A549 (cell line): ENCODE measurements at regions not wholly inside any gene's neighbourhood (a gene's known extent, or its start where the extent isn't known, plus 50 kb on each side); places are given as distances from the start of the nearest gene placed in this dataset.

Experiments
- ATAC-seq, 2 experiments: fragments of 200-7000 bp in 1 of 2; fragments of >200 bp in 1 of 2; cut with Nextera tagmentation in 1 of 2; cut with Tn5 transposase in 1 of 2; 3 replicates each; pipeline versions ENCODE4 v1.8.0 to v1.9.1; 2018 to 2020; ENCODE audit warnings: mild to moderate bottlenecking in 1 of 2, moderate library complexity in 1 of 2
- CTCF ChIA-PET: fragments of 300-600 bp; sonication (Branson Sonifier 250); formaldehyde crosslinking; extraction: SDS; loops from one replicate; lab custom pipeline; 2021; ENCODE audit warnings: antibody characterized with exemption, inconsistent platforms; lab: Yijun Ruan, JAX
- POLR2A ChIA-PET: fragments of 350-600 bp; formaldehyde crosslinking; extraction: SDS; loops from one replicate; lab custom pipeline; 2021; ENCODE audit warnings: antibody characterized with exemption, inconsistent platforms; lab: Yijun Ruan, JAX
- DNase-seq, 2 experiments: peaks; one replicate each; pipeline versions ENCODE4 v3.0.0 to v3.0.0-alpha.2; 2011 to 2016; ENCODE audit warnings: low read depth in 1 of 2, low spot score in 1 of 2
- FAIRE-seq: peaks from 2 replicates; lab custom pipeline; 2011; peaks lifted over from hg19 to GRCh38; lab: Jason Lieb, UNC
- H3K27ac ChIP-seq, 2 experiments: fragments of >200 bp; sonication (Bioruptor Twin); formaldehyde crosslinking; 3 replicates each; pipeline ENCODE4 v1.5.1; 2016 to 2017
- H3K4me1 ChIP-seq: fragments of >200 bp; sonication (Bioruptor Twin); formaldehyde crosslinking; 3 replicates; pipeline ENCODE4 v1.6.1; 2016
- H3K4me2 ChIP-seq: fragments of >200 bp; sonication (Bioruptor Twin); formaldehyde crosslinking; 3 replicates; pipeline ENCODE4 v1.6.1; 2016
- H3K4me3 ChIP-seq: fragments of >200 bp; sonication (Bioruptor Twin); formaldehyde crosslinking; 3 replicates; pipeline ENCODE4 v1.5.1; 2016
- H3K9me3 ChIP-seq: fragments of >200 bp; sonication (Bioruptor Twin); formaldehyde crosslinking; 3 replicates; pipeline ENCODE4 v1.6.1; 2016
- ATOH8 ChIP-seq: fragments of 250-450 bp; sonication (Bioruptor Pico); IDR thresholded peaks from 2 replicates; pipeline ENCODE4 v1.5.0; 2020; ENCODE audit warnings: low read depth, mild to moderate bottlenecking, moderate library complexity
- BCL3 ChIP-seq: fragments of >200 bp; sonication (Bioruptor Twin); formaldehyde crosslinking; IDR thresholded peaks from 3 replicates; pipeline ENCODE4 v1.6.1; 2016
- CBX8 ChIP-seq: fragments of 200-600 bp; sonication (generic); IDR thresholded peaks from 2 replicates; pipeline ENCODE4 v1.6.1; 2016
- CHD2 ChIP-seq: fragments of 150-350 bp; IDR thresholded peaks from 2 replicates; pipeline ENCODE4 v1.6.1; 2014; ENCODE audit warnings: low read length; ENCODE audit not compliant: partially characterized antibody
- E2F6 ChIP-seq: IDR thresholded peaks from 2 replicates; pipeline ENCODE4 v1.6.1; 2012; ENCODE audit warnings: low read depth, borderline replicate concordance
- EHF ChIP-seq: fragments of 250-450 bp; sonication (Bioruptor Pico); IDR thresholded peaks from 2 replicates; pipeline ENCODE4 v1.5.0; 2020; ENCODE audit warnings: mild to moderate bottlenecking
- EHMT2 ChIP-seq: fragments of 200-600 bp; sonication (generic); IDR thresholded peaks from 2 replicates; pipeline ENCODE4 v1.6.1; 2016; ENCODE audit warnings: antibody characterized with exemption, low read depth, mild to moderate bottlenecking, moderate library complexity
- ESRRA ChIP-seq: fragments of 150-350 bp; IDR thresholded peaks from 2 replicates; pipeline ENCODE4 v1.6.1; 2014; ENCODE audit warnings: mild to moderate bottlenecking, low read length, borderline replicate concordance
- FOXS1 ChIP-seq: fragments of 250-450 bp; sonication (Bioruptor Pico); IDR thresholded peaks from 2 replicates; pipeline ENCODE4 v1.5.0; 2020; ENCODE audit warnings: mild to moderate bottlenecking, moderate library complexity
- HDAC2 ChIP-seq: fragments of 200-600 bp; sonication (generic); IDR thresholded peaks from 2 replicates; pipeline ENCODE4 v1.6.1; 2016
- HEYL ChIP-seq: fragments of 250-450 bp; sonication (Bioruptor Pico); IDR thresholded peaks from 2 replicates; pipeline ENCODE4 v1.8.0; 2021; ENCODE audit warnings: mild to moderate bottlenecking, moderate library complexity
- HOXA7 ChIP-seq: fragments of 250-450 bp; sonication (Bioruptor Pico); IDR thresholded peaks from 2 replicates; pipeline ENCODE4 v1.5.0; 2020; ENCODE audit warnings: mild to moderate bottlenecking, moderate library complexity
- HOXB13 ChIP-seq: fragments of 250-450 bp; sonication (Bioruptor Pico); IDR thresholded peaks from 2 replicates; pipeline ENCODE4 v1.5.0; 2020; ENCODE audit warnings: low read depth, mild to moderate bottlenecking, moderate library complexity
- JUNB ChIP-seq: fragments of >200 bp; sonication (Bioruptor Twin); formaldehyde crosslinking; IDR thresholded peaks from 2 replicates; pipeline ENCODE4 v1.6.1; 2016
- KDM1A ChIP-seq: fragments of 200-600 bp; sonication (generic); IDR thresholded peaks from 2 replicates; pipeline ENCODE4 v1.6.1; 2016; ENCODE audit warnings: low read depth, mild to moderate bottlenecking
- MAFK ChIP-seq: fragments of 450-650 bp; IDR thresholded peaks from 2 replicates; pipeline ENCODE4 v1.6.1; 2014; ENCODE audit not compliant: partially characterized antibody
- MAX ChIP-seq: IDR thresholded peaks from 2 replicates; pipeline ENCODE4 v1.6.1; 2012
- MAZ ChIP-seq: fragments of 150-350 bp; IDR thresholded peaks from 2 replicates; pipeline ENCODE4 v1.6.1; 2014; ENCODE audit warnings: antibody characterized with exemption, low read depth, low read length, borderline replicate concordance
- NFE2L2 ChIP-seq: fragments of 150-350 bp; conservative IDR thresholded peaks from 2 replicates; pipeline ENCODE4 v1.6.1; 2014; ENCODE audit warnings: low read length
- NPAS2 ChIP-seq: fragments of 250-450 bp; sonication (Bioruptor Pico); IDR thresholded peaks from 2 replicates; pipeline ENCODE4 v1.8.0; 2022; ENCODE audit warnings: mild to moderate bottlenecking, moderate library complexity, borderline replicate concordance
- PBX3 ChIP-seq: IDR thresholded peaks from 2 replicates; pipeline ENCODE4 v1.6.1; 2012
- POLR2A ChIP-seq: IDR thresholded peaks from 2 replicates; pipeline ENCODE4 v1.6.1; 2012; ENCODE audit warnings: mild to moderate bottlenecking, low read length
- POLR2AphosphoS2 ChIP-seq: conservative IDR thresholded peaks from 2 replicates; pipeline ENCODE4 v1.6.1; 2012; ENCODE audit warnings: low read length, improper control_type of control experiment, inconsistent platforms
- SREBF2 ChIP-seq: fragments of 450-650 bp; IDR thresholded peaks from 2 replicates; pipeline ENCODE4 v1.6.1; 2014; ENCODE audit warnings: mild to moderate bottlenecking, moderate library complexity
- TFCP2L1 ChIP-seq: fragments of 250-450 bp; sonication (Bioruptor Pico); IDR thresholded peaks from 2 replicates; pipeline ENCODE4 v1.5.0; 2021; ENCODE audit warnings: mild to moderate bottlenecking
- TP53 ChIP-seq: fragments of 250-450 bp; sonication (Bioruptor Pico); IDR thresholded peaks from 2 replicates; pipeline ENCODE4 v1.5.0; 2021; ENCODE audit warnings: mild to moderate bottlenecking, moderate library complexity
- ZNF302 ChIP-seq: fragments of 250-450 bp; sonication (Bioruptor Pico); IDR thresholded peaks from 2 replicates; pipeline ENCODE4 v1.9.0; 2021; ENCODE audit warnings: inconsistent platforms, mild to moderate bottlenecking, moderate library complexity
- WGBS: methylation state at CpG from one replicate; pipeline ENCODE4 v1.1.6; 2017; ENCODE audit errors: missing lambda C conversion rate; 5-methylcytosine and 5-hydroxymethylcytosine counted together

GRCh38 chr2:144690771-144691170 lies 170.9 kb upstream of the ZEB2 start:
- ATAC-seq (no peak), DNase-seq (no peak), FAIRE-seq (no peak)
- H3K4me1 ChIP-seq, result no peaks in the 10 kb centered on the region
- ChIA-PET POLR2A (no interaction called here), CTCF (interaction anchor here (1.2 kb wide), 1 partner anchor 21 kb away, joined by 3 read pairs; no protein-coding TSS in a partner anchor)
- H3K27ac ChIP-seq, result no peak overlapping the region
- no peak overlapping the region for H3K4me2 ChIP-seq
- H3K4me3 ChIP-seq, result no peak overlapping the region
- 58% methylated on average over 2 of the region's 2 CpGs for WGBS
- TF ChIP-seq ATOH8 (CRISPR knock-in tag) (no peak), CBX8 (no peak), MAX (no peak), NFE2L2 (no peak), FOXS1 (CRISPR knock-in tag) (no peak), E2F6 (no peak), TFCP2L1 (CRISPR knock-in tag) (no peak), HEYL (CRISPR knock-in tag) (no peak), KDM1A (no peak), HOXB13 (CRISPR knock-in tag) (no peak), ESRRA (no peak), MAFK (no peak), MAZ (no peak), POLR2A (no peak), HDAC2 (no peak), TP53 (CRISPR knock-in tag) (no peak), PBX3 (no peak), NPAS2 (CRISPR knock-in tag) (no peak)
- no peaks in the 10 kb centered on the region for H3K9me3 ChIP-seq

GRCh38 chr2:144686518-144687215 lies 166.7 kb upstream of the ZEB2 start:
- Histone ChIP-seq H3K27ac (no peak overlapping the region), H3K4me1 (no peaks in the 10 kb centered on the region), H3K4me3 (no peak overlapping the region), H3K9me3 (no peaks in the 10 kb centered on the region), H3K4me2 (no peak overlapping the region)
- FAIRE-seq (no peak), DNase-seq (no peak), ATAC-seq (no peak)
- POLR2A ChIA-PET, result no interaction called here
- TF ChIP-seq POLR2A, result no peak
- no peak for TF ChIP-seq SREBF2
- TF ChIP-seq EHMT2, result no peak
- no peak for TF ChIP-seq POLR2AphosphoS2
- WGBS, result 74% methylated on average over 2 of the region's 2 CpGs
- CTCF ChIA-PET, result no interaction called here

GRCh38 chr2:144683966-144684365 lies 164.0 kb upstream of the ZEB2 start:
- WGBS, result 57% methylated on average over 3 of the region's 3 CpGs
- POLR2A ChIA-PET, result no interaction called here
- no peak for ATAC-seq
- H3K9me3 ChIP-seq, result no peaks in the 10 kb centered on the region
- no peak overlapping the region for H3K4me3 ChIP-seq
- H3K4me2 ChIP-seq, result no peak overlapping the region
- TF ChIP-seq BCL3, result no peak
- no peak for TF ChIP-seq CHD2
- TF ChIP-seq HOXA7 (CRISPR knock-in tag), result no peak
- TF ChIP-seq NPAS2 (CRISPR knock-in tag), result no peak
- no peak for TF ChIP-seq JUNB
- TF ChIP-seq EHF (CRISPR knock-in tag), result no peak
- TF ChIP-seq ZNF302, result no peak
- no peak for TF ChIP-seq NFE2L2
- TF ChIP-seq HEYL (CRISPR knock-in tag), result no peak
- no peak for FAIRE-seq
- CTCF ChIA-PET, result no interaction called here
- no peaks in the 10 kb centered on the region for H3K4me1 ChIP-seq
- DNase-seq, result no peak
- H3K27ac ChIP-seq, result no peak overlapping the region
